ENCODE measurements at regions not wholly inside any gene's neighbourhood (a gene's known extent, or its start where the extent isn't known, plus 50 kb on each side); places are given as distances from the start of the nearest gene placed in this dataset.

- in situ Hi-C loops (cut with MboI; ENCODE audit: low sequenced_read_pairs): no loop called here
Measured at GRCh38 chr9:14434971-14435718, 121.2 kb upstream of the NFIB start.

- in situ Hi-C loops (cut with MboI; ENCODE audit: low sequenced_read_pairs): no loop called here
Measured at GRCh38 chr9:14434158-14434504, 120.2 kb upstream of the NFIB start.

GRCh38 chr9:14433351-14434157 lies 119.6 kb upstream of the NFIB start:
- in situ Hi-C loops (cut with MboI; ENCODE audit: low sequenced_read_pairs): no loop called here

DNA sequence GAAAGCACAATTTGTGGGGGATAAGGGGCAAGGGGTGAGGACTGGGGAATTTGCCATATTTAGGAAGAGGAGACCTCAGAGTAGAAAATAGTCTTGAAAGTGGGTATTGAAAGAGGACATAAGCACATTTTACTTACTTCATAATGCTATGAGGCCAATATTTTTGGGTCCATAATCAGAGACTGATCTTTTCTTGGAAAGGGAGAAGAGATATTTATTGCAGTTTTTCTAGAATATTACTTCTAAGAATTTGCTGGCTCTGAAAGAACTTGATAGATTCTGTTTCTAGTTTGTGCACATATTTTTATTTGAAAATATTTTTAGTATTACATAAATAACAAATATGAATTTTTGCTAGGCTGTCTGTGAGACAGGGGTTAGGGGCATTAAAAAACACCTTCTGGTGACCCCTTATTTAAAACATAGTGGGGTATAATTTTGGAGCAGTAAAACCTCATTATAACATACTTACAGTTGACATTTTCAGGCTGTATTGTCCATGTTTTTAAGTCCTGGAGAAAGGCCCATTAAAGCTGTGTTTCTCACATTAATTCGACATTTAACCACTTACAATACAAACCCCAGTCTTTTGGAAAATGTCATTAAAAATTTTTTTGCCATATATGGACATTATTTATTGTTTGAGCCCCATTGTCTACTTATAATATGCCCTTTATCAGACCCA lies 118.9 kb upstream of the NFIB start:
- in situ Hi-C loops (cut with MboI; ENCODE audit: low sequenced_read_pairs): no loop called here

- in situ Hi-C loops (cut with MboI; ENCODE audit: low sequenced_read_pairs): no loop called here
Measured at GRCh38 chr9:14428781-14429230, 114.9 kb upstream of the NFIB start.

- in situ Hi-C loops (cut with MboI; ENCODE audit: low sequenced_read_pairs): no loop called here
Measured at GRCh38 chr9:14427419-14427818, 113.5 kb upstream of the NFIB start.

GRCh38 chr9:14424983-14425382 lies 111.0 kb upstream of the NFIB start:
- in situ Hi-C loops (cut with MboI; ENCODE audit: low sequenced_read_pairs): no loop called here

GRCh38 chr9:14424289-14424688 lies 110.3 kb upstream of the NFIB start:
- in situ Hi-C loops (cut with MboI; ENCODE audit: low sequenced_read_pairs): no loop called here

GRCh38 chr9:14423815-14424261 lies 109.9 kb upstream of the NFIB start:
- in situ Hi-C loops (cut with MboI; ENCODE audit: low sequenced_read_pairs): no loop called here

- in situ Hi-C loops (cut with MboI; ENCODE audit: low sequenced_read_pairs): no loop called here
Measured at GRCh38 chr9:14421291-14421690, 107.3 kb upstream of the NFIB start.

GRCh38 chr9:14418941-14419937 lies 105.3 kb upstream of the NFIB start:
- in situ Hi-C loops (cut with MboI; ENCODE audit: low sequenced_read_pairs): no loop called here

DNA sequence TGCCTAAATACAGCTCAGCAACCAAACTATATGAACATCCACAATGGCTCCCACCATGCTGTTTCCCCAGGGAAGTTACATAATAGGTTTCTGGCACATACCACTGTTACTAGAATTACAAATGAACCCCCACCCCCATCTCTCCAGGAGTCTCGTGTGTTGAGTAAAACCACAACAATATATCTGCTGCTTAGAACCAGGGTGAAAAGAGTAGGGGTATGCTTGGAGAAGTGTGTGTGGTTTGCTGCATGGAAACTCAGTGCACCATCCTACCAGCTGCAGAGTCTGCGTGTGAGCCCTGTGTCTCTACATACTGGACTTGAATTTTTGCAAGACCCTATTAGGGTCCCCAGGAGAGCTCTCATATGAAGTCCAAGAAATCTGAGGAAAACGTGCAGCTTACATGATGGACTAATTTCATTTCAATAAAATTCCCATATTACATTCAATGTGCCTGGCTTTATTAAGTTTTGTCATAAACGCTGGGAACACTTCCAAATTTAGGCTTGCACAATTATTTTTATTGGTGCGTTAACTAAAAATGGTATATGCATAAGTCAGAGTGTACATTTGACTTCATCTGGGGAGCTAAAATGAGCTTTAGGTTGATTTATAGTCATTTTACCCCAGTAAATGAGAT lies 104.5 kb upstream of the NFIB start:
- in situ Hi-C loops (cut with MboI; ENCODE audit: low sequenced_read_pairs): no loop called here

GRCh38 chr9:14417237-14417636 lies 103.3 kb upstream of the NFIB start:
- in situ Hi-C loops (cut with MboI; ENCODE audit: low sequenced_read_pairs): no loop called here

- in situ Hi-C loops (cut with MboI; ENCODE audit: low sequenced_read_pairs): no loop called here
Measured at GRCh38 chr9:14415947-14416346, 102.0 kb upstream of the NFIB start.

DNA sequence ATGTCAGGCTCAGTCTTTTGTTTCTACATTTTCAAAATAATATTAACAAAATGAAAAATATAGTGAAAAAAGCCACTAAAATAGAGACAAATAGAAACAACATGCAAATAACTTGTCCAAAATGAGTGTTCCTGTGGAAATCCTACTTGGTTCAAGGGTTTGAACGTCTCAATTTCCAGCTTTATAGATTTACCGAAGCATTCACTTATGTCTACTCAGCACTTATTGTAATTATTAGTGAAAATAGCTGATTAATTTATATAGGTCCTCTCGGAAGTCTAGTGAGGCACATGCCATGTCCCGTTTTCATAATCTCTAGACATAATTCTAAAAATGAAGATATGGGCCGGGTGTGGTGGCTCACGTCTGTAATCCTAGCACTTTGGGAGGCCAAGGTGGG lies 99.9 kb upstream of the NFIB start:
- in situ Hi-C loops (cut with MboI; ENCODE audit: low sequenced_read_pairs): no loop called here

- in situ Hi-C loops (cut with MboI; ENCODE audit: low sequenced_read_pairs): no loop called here
Measured at GRCh38 chr9:14412775-14413174, 98.8 kb upstream of the NFIB start.

- in situ Hi-C loops (cut with MboI; ENCODE audit: low sequenced_read_pairs): no loop called here
Measured at GRCh38 chr9:14406463-14406862, 92.5 kb upstream of the NFIB start.

DNA sequence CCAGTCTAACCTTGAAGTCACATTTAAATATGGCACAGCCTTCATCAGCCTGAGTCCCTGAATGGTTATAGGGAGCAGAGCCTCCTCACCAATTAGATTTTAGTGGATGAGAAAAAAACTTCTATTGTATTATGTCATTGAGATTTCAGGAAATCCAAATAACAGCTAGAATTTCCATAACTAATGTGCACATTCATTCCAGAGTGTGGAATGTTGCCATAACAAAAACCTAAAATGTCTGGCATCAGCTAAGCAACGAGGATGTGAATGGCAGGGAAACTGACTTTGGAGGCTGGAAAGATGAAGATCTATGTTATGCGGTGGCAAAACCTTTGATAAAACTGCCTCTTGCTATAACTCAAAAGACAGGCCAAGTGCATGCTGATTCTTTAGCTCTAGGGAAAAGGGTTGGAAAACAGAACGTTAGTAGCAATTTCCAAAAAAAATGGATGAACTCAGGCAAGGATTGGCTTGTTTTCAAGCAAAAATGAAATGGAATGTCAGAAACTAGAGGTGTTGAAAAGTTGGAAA lies 91.3 kb upstream of the NFIB start:
- in situ Hi-C loops (cut with MboI; ENCODE audit: low sequenced_read_pairs): no loop called here

DNA sequence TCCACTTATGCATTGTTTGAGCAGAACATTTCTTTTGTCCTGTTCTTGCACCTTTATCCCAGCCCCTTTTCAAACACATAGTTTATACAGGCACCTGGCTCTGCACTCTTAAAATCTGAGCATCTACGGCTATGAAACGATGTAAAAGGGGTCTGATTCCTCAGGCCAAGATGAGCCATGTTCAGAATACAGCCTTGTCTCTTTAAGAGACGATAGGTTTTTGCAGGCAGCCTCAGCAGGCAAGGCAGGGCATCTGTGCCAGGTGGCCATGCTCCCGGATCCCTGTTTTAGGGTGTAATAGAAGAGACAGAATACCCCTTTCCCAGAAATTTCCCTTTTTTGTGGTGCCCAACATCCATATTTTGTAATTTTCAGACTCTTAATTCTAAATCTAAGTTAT lies 89.1 kb upstream of the NFIB start:
- in situ Hi-C loops (cut with MboI; ENCODE audit: low sequenced_read_pairs): no loop called here

DNA sequence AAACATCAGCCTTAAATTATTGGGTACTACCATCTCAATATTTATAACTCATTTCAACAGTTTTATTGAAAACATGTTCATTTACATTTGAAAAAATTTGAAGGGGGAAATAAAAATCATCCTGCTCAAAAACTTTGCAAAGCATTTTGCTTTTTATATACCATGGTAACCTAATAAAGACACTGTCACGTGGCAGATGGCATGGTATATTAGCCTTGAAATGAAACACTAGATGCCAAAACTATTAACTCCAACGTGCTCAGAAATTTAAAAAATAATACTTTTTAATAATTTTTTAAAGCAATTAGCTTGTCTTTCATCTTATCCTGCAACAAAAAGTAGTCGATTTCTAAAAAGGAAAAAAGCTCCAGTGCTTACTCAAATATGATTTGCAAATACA lies 88.6 kb upstream of the NFIB start:
- in situ Hi-C loops (cut with MboI; ENCODE audit: low sequenced_read_pairs): no loop called here

Data from HL-60/S4 treated with phorbol 12-myristate 13-acetate at 8.2 ng/mL for 4 days and 3 days (cell line).